Prostate gland (tissue), 2 donors: ENCODE measurements at regions not wholly inside any gene's neighbourhood (a gene's known extent, or its start where the extent isn't known, plus 50 kb on each side); places are given as distances from the start of the nearest gene placed in this dataset.

ENCODE experiments used
- POLR2AphosphoS5 ChIP-seq: sonication (generic); formaldehyde crosslinking; IDR thresholded peaks from one replicate; pipeline ENCODE4 v1.6.1; 2017; ENCODE audit warnings: antibody characterized with exemption
- TF ChIP-seq, protein P1 (sequence below), 4 experiments: fragments of 200-600 bp in 2 of 4; fragments of 450-650 bp in 2 of 4; sonication (generic) in 2 of 4; IDR thresholded peaks; 1 replicate in 3 of 4; 2 replicates in 1 of 4; pipeline ENCODE4 v1.5.1; 2016 to 2019; ENCODE audit warnings: antibody characterized with exemption in 4 of 4, mild to moderate bottlenecking in 2 of 4, moderate library complexity in 2 of 4

DNA sequence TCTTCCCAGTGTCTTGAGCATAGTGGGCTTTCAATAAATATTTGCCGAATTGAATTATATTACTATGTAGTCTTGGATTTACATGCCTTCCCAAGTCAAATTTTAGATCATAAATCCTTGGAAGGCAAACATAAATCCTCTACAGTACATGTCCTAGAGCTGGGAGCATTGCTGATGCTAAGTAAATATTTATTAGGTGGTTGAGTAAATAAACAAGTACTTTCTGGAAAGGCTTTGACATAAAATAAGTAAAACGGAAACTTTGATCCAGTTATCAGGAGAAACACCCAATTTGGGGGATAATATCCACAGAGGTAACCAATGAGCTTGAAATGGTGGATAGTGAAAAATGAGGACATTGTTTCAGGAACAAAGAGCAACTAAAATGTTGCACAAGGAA, 162.8 kb upstream of the SVIL start:
- TF ChIP-seq, protein P1, sequence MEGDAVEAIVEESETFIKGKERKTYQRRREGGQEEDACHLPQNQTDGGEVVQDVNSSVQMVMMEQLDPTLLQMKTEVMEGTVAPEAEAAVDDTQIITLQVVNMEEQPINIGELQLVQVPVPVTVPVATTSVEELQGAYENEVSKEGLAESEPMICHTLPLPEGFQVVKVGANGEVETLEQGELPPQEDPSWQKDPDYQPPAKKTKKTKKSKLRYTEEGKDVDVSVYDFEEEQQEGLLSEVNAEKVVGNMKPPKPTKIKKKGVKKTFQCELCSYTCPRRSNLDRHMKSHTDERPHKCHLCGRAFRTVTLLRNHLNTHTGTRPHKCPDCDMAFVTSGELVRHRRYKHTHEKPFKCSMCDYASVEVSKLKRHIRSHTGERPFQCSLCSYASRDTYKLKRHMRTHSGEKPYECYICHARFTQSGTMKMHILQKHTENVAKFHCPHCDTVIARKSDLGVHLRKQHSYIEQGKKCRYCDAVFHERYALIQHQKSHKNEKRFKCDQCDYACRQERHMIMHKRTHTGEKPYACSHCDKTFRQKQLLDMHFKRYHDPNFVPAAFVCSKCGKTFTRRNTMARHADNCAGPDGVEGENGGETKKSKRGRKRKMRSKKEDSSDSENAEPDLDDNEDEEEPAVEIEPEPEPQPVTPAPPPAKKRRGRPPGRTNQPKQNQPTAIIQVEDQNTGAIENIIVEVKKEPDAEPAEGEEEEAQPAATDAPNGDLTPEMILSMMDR (IDR thresholded peaks at IDR 0.05): no peak
- TF ChIP-seq POLR2AphosphoS5: no peak
